WERI-Rb-1 (cell line): ENCODE measurements at regions not wholly inside any gene's neighbourhood (a gene's known extent, or its start where the extent isn't known, plus 50 kb on each side); places are given as distances from the start of the nearest gene placed in this dataset.

ENCODE experiments used
- DNase-seq: peaks from one replicate; pipeline ENCODE4 v3.0.0-alpha.2; 2020
- H3K27ac ChIP-seq: fragments of 250-450 bp; sonication (Bioruptor Pico); 2 replicates; pipeline ENCODE4 v1.5.1; 2020; ENCODE audit warnings: mild to moderate bottlenecking, moderate library complexity
- H3K27me3 ChIP-seq: fragments of 250-450 bp; sonication (Bioruptor Pico); 2 replicates; pipeline ENCODE4 v1.5.1; 2021; ENCODE audit warnings: mild to moderate bottlenecking, low read depth, moderate library complexity; ENCODE audit not compliant: insufficient read depth, severe bottlenecking
- H3K36me3 ChIP-seq: fragments of 250-450 bp; sonication (Bioruptor Pico); 2 replicates; pipeline ENCODE4 v1.5.1; 2020; ENCODE audit warnings: mild to moderate bottlenecking, moderate library complexity
- H3K4me3 ChIP-seq: 2 replicates; pipeline ENCODE4 v1.5.1; 2011; ENCODE audit warnings: low read depth, mild to moderate bottlenecking, control low read depth, low read length
- H3K9me3 ChIP-seq: fragments of 250-450 bp; sonication (Bioruptor Pico); 2 replicates; pipeline ENCODE4 v1.5.1; 2021; ENCODE audit warnings: mild to moderate bottlenecking, moderate library complexity; ENCODE audit not compliant: severe bottlenecking
- CTCF ChIP-seq: IDR thresholded peaks from 2 replicates; pipeline ENCODE4 v1.5.1; 2011; ENCODE audit warnings: low read depth, mild to moderate bottlenecking, control low read depth, inconsistent platforms, low read length

- Histone ChIP-seq H3K9me3 (no peaks in the 10 kb centered on the region), H3K27ac (no peak overlapping the region), H3K4me3 (no peak overlapping the region), H3K27me3 (no peaks in the 10 kb centered on the region), H3K36me3 (no peaks in the 10 kb centered on the region)
- no peak for DNase-seq
- no peak for TF ChIP-seq CTCF
Observed at GRCh38 chr4:117434424-117434823, 349.0 kb upstream of the TRAM1L1 start.

GRCh38 chr4:117447925-117448324, 362.5 kb upstream of the TRAM1L1 start:
- DNase-seq = peak; percentile 30
- peak; percentile 38 for TF ChIP-seq CTCF
- Histone ChIP-seq H3K4me3 (no peak overlapping the region), H3K27me3 (no peaks in the 10 kb centered on the region), H3K27ac (no peak overlapping the region), H3K36me3 (no peaks in the 10 kb centered on the region), H3K9me3 (peaks cover 2% of the 10 kb centered on the region)

GRCh38 chr4:117455088-117455487, 369.7 kb upstream of the TRAM1L1 start:
- Histone ChIP-seq H3K27me3 (no peaks in the 10 kb centered on the region), H3K36me3 (no peaks in the 10 kb centered on the region), H3K27ac (no peak overlapping the region), H3K9me3 (no peaks in the 10 kb centered on the region), H3K4me3 (no peak overlapping the region)
- DNase-seq = no peak
- no peak for TF ChIP-seq CTCF

- Histone ChIP-seq H3K4me3 (no peak overlapping the region), H3K27ac (no peak overlapping the region), H3K27me3 (no peaks in the 10 kb centered on the region), H3K36me3 (no peaks in the 10 kb centered on the region), H3K9me3 (no peaks in the 10 kb centered on the region)
- TF ChIP-seq CTCF = no peak
- DNase-seq = no peak
Observed at GRCh38 chr4:117466388-117466787, 381.0 kb upstream of the TRAM1L1 start.

- no peak for DNase-seq
- H3K4me3 ChIP-seq = no peak overlapping the region
Observed at GRCh38 chr4:117467404-117467803, 382.0 kb upstream of the TRAM1L1 start.

More at GRCh38 chr4:117467404-117467803, 382.0 kb upstream of the TRAM1L1 start:
- Histone ChIP-seq H3K27ac (no peak overlapping the region), H3K9me3 (no peaks in the 10 kb centered on the region), H3K36me3 (no peaks in the 10 kb centered on the region), H3K27me3 (no peaks in the 10 kb centered on the region)
- TF ChIP-seq CTCF = no peak
